ENCODE measurements at regions not wholly inside any gene's neighbourhood (a gene's known extent, or its start where the extent isn't known, plus 50 kb on each side); places are given as distances from the start of the nearest gene placed in this dataset.

GRCh38 chr7:32171248-32171647, 101.0 kb upstream of the PDE1C start:
- H3K4me3 ChIP-seq (ENCODE audit: low read depth, poor library complexity, severe bottlenecking), result no peak overlapping the region
- intact Hi-C loops (cut with DNase I; ENCODE audit: low total_unique reads), result no loop called here
- WGBS, 2 donors, result 92 to 94% methylated on average over 2 of the region's 2 CpGs
- DNase-seq (ENCODE audit: low spot score in 2 of 2), result no peak
- TF ChIP-seq CTCF (IDR thresholded peaks at IDR 0.05) (no peak), POLR2A (IDR thresholded peaks at IDR 0.05) (no peak)

- intact Hi-C loops (cut with DNase I; ENCODE audit: low total_unique reads), result no loop called here
- DNase-seq (ENCODE audit: low spot score in 2 of 2), result no peak
- H3K4me3 ChIP-seq (ENCODE audit: low read depth, poor library complexity, severe bottlenecking), result no peak overlapping the region
- TF ChIP-seq POLR2A (IDR thresholded peaks at IDR 0.05) (no peak), CTCF (IDR thresholded peaks at IDR 0.05) (no peak)
- 54 to 80% methylated on average over 1 of the region's 1 CpG for WGBS, 2 donors
These were observed 100.6 kb upstream of the PDE1C start for GRCh38 chr7:32170838-32171237.

GRCh38 chr7:32169228-32169627, 99.0 kb upstream of the PDE1C start:
- TF ChIP-seq CTCF (IDR thresholded peaks at IDR 0.05) (no peak), POLR2A (IDR thresholded peaks at IDR 0.05) (no peak)
- WGBS, 2 donors, result 34 to 38% methylated on average over 3 of the region's 3 CpGs
- H3K4me3 ChIP-seq (ENCODE audit: low read depth, poor library complexity, severe bottlenecking), result no peak overlapping the region
- no peak for DNase-seq (ENCODE audit: low spot score in 2 of 2)
- intact Hi-C loops (cut with DNase I; ENCODE audit: low total_unique reads), result loop anchor here (10.0 kb wide), 1 partner anchor 424 kb away; no protein-coding TSS in a partner anchor

GRCh38 chr7:32167815-32168214, 97.6 kb upstream of the PDE1C start:
- intact Hi-C loops (cut with DNase I; ENCODE audit: low total_unique reads), result loop anchor here (10.0 kb wide), 1 partner anchor 423 kb away; no protein-coding TSS in a partner anchor
- no peak overlapping the region for H3K4me3 ChIP-seq (ENCODE audit: low read depth, poor library complexity, severe bottlenecking)
- TF ChIP-seq POLR2A (IDR thresholded peaks at IDR 0.05) (no peak), CTCF (IDR thresholded peaks at IDR 0.05) (no peak)

GRCh38 chr7:32167256-32167655, 97.0 kb upstream of the PDE1C start:
- TF ChIP-seq CTCF (IDR thresholded peaks at IDR 0.05), result no peak
- no peak for TF ChIP-seq POLR2A (IDR thresholded peaks at IDR 0.05)
- no peak for DNase-seq (ENCODE audit: low spot score in 2 of 2)
- no peak overlapping the region for H3K4me3 ChIP-seq (ENCODE audit: low read depth, poor library complexity, severe bottlenecking)
- WGBS, 2 donors, result 87 to 92% methylated on average over 2 of the region's 2 CpGs
- intact Hi-C loops (cut with DNase I; ENCODE audit: low total_unique reads), result loop anchor here (10.0 kb wide), 1 partner anchor 422 kb away; no protein-coding TSS in a partner anchor

More at GRCh38 chr7:32167815-32168214, 97.6 kb upstream of the PDE1C start:
- no peak for DNase-seq (ENCODE audit: low spot score in 2 of 2)

GRCh38 chr7:32164341-32164996, 94.3 kb upstream of the PDE1C start:
- H3K4me3 ChIP-seq (ENCODE audit: low read depth, poor library complexity, severe bottlenecking), result no peak overlapping the region
- TF ChIP-seq POLR2A (IDR thresholded peaks at IDR 0.05) (no peak), CTCF (IDR thresholded peaks at IDR 0.05) (no peak)
- DNase-seq (ENCODE audit: low spot score in 2 of 2), result no peak
- WGBS, 2 donors, result 45 to 64% methylated on average over 1 of the region's 1 CpG
- intact Hi-C loops (cut with DNase I; ENCODE audit: low total_unique reads), result loop anchor here (10.0 kb wide), 1 partner anchor 420 kb away; no protein-coding TSS in a partner anchor

All from lower leg skin (tissue), 4 donors.